ENCODE measurements at regions not wholly inside any gene's neighbourhood (a gene's known extent, or its start where the extent isn't known, plus 50 kb on each side); places are given as distances from the start of the nearest gene placed in this dataset.

DNA sequence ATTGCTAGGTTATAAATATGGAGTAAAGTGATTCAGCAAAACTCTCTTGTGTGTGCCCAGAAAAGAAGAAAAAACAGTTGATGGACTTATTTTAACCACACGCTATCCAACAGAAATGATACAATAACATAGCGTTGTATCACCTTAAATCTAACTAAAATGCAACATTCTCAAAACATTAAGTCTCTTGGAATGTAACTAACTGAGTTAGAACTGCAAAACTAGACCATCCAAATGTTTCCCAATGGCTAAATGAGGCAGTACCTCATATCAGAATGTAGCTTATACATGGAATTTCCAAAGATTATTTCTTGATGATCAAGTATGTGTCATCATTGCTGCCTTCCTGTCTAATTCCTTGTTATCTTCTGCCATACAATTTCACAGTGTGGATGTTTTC lies 187.9 kb downstream of the CNTN3 start:
- Histone ChIP-seq H3K4me2 (ENCODE audit: low read length) (no peak overlapping the region), H3K4me3 (ENCODE audit: low read length) (no peak overlapping the region), H3K9ac (ENCODE audit: low read length) (no peak overlapping the region), H3K27ac (ENCODE audit: low read length) (no peak overlapping the region), H3K27me3 (ENCODE audit: insufficient read depth, low read depth, low read length) (no peaks in the 10 kb centered on the region), H4K20me1 (ENCODE audit: insufficient read depth) (no peaks in the 10 kb centered on the region), H3K79me2 (replicated peaks; ENCODE audit: insufficient read depth, low read length) (no peaks in the 10 kb centered on the region), H3K9me3 (ENCODE audit: low read length) (no peaks in the 10 kb centered on the region), H2AFZ (ENCODE audit: low read depth, low read length) (no peak overlapping the region), H3K36me3 (ENCODE audit: insufficient read depth, low read length) (no peaks in the 10 kb centered on the region), H3F3A (ENCODE audit: insufficient read depth, low read length, poor library complexity, severe bottlenecking) (no peaks in the 10 kb centered on the region), H3K9me2 (ENCODE audit: insufficient read depth, low read length) (no peaks in the 10 kb centered on the region)
- TF ChIP-seq, protein P1, sequence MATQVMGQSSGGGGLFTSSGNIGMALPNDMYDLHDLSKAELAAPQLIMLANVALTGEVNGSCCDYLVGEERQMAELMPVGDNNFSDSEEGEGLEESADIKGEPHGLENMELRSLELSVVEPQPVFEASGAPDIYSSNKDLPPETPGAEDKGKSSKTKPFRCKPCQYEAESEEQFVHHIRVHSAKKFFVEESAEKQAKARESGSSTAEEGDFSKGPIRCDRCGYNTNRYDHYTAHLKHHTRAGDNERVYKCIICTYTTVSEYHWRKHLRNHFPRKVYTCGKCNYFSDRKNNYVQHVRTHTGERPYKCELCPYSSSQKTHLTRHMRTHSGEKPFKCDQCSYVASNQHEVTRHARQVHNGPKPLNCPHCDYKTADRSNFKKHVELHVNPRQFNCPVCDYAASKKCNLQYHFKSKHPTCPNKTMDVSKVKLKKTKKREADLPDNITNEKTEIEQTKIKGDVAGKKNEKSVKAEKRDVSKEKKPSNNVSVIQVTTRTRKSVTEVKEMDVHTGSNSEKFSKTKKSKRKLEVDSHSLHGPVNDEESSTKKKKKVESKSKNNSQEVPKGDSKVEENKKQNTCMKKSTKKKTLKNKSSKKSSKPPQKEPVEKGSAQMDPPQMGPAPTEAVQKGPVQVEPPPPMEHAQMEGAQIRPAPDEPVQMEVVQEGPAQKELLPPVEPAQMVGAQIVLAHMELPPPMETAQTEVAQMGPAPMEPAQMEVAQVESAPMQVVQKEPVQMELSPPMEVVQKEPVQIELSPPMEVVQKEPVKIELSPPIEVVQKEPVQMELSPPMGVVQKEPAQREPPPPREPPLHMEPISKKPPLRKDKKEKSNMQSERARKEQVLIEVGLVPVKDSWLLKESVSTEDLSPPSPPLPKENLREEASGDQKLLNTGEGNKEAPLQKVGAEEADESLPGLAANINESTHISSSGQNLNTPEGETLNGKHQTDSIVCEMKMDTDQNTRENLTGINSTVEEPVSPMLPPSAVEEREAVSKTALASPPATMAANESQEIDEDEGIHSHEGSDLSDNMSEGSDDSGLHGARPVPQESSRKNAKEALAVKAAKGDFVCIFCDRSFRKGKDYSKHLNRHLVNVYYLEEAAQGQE (IDR thresholded peaks at IDR 0.05; ENCODE audit: borderline replicate concordance): no peak
- no peak for TF ChIP-seq EP300 (conservative IDR thresholded peaks at IDR 0.05; ENCODE audit: poor library complexity, severe bottlenecking)
- TF ChIP-seq TAF1 (IDR thresholded peaks at IDR 0.05; ENCODE audit: low read depth): no peak
- TF ChIP-seq MXI1 (conservative IDR thresholded peaks at IDR 0.05; ENCODE audit: poor library complexity, severe bottlenecking): no peak
- TF ChIP-seq SMC3 (conservative IDR thresholded peaks at IDR 0.05; ENCODE audit: poor library complexity): no peak
- no peak for TF ChIP-seq POLR2AphosphoS5 (IDR thresholded peaks at IDR 0.05)
- TF ChIP-seq, protein P2, sequence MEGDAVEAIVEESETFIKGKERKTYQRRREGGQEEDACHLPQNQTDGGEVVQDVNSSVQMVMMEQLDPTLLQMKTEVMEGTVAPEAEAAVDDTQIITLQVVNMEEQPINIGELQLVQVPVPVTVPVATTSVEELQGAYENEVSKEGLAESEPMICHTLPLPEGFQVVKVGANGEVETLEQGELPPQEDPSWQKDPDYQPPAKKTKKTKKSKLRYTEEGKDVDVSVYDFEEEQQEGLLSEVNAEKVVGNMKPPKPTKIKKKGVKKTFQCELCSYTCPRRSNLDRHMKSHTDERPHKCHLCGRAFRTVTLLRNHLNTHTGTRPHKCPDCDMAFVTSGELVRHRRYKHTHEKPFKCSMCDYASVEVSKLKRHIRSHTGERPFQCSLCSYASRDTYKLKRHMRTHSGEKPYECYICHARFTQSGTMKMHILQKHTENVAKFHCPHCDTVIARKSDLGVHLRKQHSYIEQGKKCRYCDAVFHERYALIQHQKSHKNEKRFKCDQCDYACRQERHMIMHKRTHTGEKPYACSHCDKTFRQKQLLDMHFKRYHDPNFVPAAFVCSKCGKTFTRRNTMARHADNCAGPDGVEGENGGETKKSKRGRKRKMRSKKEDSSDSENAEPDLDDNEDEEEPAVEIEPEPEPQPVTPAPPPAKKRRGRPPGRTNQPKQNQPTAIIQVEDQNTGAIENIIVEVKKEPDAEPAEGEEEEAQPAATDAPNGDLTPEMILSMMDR (IDR thresholded peaks at IDR 0.05; ENCODE audit: poor library complexity, severe bottlenecking): no peak
- TF ChIP-seq EZH2 (IDR thresholded peaks at IDR 0.05; ENCODE audit: borderline replicate concordance, insufficient read depth, low read length, poor library complexity, severe bottlenecking): no peak
- no peak for TF ChIP-seq RAD21 (conservative IDR thresholded peaks at IDR 0.05)

DNA sequence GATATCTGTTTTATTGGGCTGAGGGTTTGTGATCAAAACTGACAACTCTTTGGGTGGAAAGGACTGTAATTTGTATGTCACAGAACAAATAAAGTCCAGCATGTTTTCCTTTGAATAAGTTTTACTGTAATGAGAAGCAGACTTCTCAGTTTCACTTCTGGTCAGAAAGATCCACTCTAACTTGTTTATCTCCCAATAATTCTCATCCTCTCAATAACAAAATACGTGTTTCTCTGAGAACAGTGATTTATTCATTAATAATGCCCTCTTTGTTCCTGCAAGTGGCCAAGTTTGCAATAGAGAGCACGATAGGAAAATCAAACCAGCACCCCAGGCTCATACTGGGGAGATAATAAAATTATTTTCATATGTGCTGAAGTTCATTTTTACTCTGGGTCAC lies 190.6 kb downstream of the CNTN3 start:
- H3K4me2 ChIP-seq (ENCODE audit: low read length): no peak overlapping the region

More for the DNA sequence above, 190.6 kb downstream of the CNTN3 start:
- Histone ChIP-seq H3K27ac (ENCODE audit: low read length) (no peak overlapping the region), H3K36me3 (ENCODE audit: insufficient read depth, low read length) (no peaks in the 10 kb centered on the region), H3K9ac (ENCODE audit: low read length) (no peak overlapping the region), H3K27me3 (ENCODE audit: insufficient read depth, low read depth, low read length) (no peaks in the 10 kb centered on the region), H3F3A (ENCODE audit: insufficient read depth, low read length, poor library complexity, severe bottlenecking) (no peaks in the 10 kb centered on the region), H2AFZ (ENCODE audit: low read depth, low read length) (no peak overlapping the region), H3K79me2 (replicated peaks; ENCODE audit: insufficient read depth, low read length) (no peaks in the 10 kb centered on the region), H3K4me3 (ENCODE audit: low read length) (no peak overlapping the region), H3K9me3 (ENCODE audit: low read length) (no peaks in the 10 kb centered on the region), H4K20me1 (ENCODE audit: insufficient read depth) (no peaks in the 10 kb centered on the region), H3K9me2 (ENCODE audit: insufficient read depth, low read length) (no peaks in the 10 kb centered on the region)
- TF ChIP-seq, protein P1 (IDR thresholded peaks at IDR 0.05; ENCODE audit: borderline replicate concordance): no peak
- TF ChIP-seq SMC3 (conservative IDR thresholded peaks at IDR 0.05; ENCODE audit: poor library complexity): no peak
- no peak for TF ChIP-seq RAD21 (conservative IDR thresholded peaks at IDR 0.05)
- TF ChIP-seq EP300 (conservative IDR thresholded peaks at IDR 0.05; ENCODE audit: poor library complexity, severe bottlenecking): no peak
- no peak for TF ChIP-seq POLR2AphosphoS5 (IDR thresholded peaks at IDR 0.05)
- TF ChIP-seq TAF1 (IDR thresholded peaks at IDR 0.05; ENCODE audit: low read depth): no peak
- TF ChIP-seq EZH2 (IDR thresholded peaks at IDR 0.05; ENCODE audit: borderline replicate concordance, insufficient read depth, low read length, poor library complexity, severe bottlenecking): no peak
- no peak for TF ChIP-seq MXI1 (conservative IDR thresholded peaks at IDR 0.05; ENCODE audit: poor library complexity, severe bottlenecking)
- TF ChIP-seq, protein P2 (IDR thresholded peaks at IDR 0.05; ENCODE audit: poor library complexity, severe bottlenecking): no peak
